NB4 (cell line): ENCODE measurements at regions not wholly inside any gene's neighbourhood (a gene's known extent, or its start where the extent isn't known, plus 50 kb on each side); places are given as distances from the start of the nearest gene placed in this dataset.

ENCODE experiments used
- DNase-seq: peaks from one replicate; pipeline ENCODE4 v3.0.0; 2010; ENCODE audit warnings: low read depth
- H3K4me3 ChIP-seq: one replicate; pipeline ENCODE4 v1.5.1; 2011; ENCODE audit warnings: mild to moderate bottlenecking, low read depth, low read length, moderate library complexity
- MYC ChIP-seq: IDR thresholded peaks from 2 replicates; pipeline ENCODE4 v1.6.1; 2011; ENCODE audit warnings: low read depth, low read length
- POLR2A ChIP-seq: IDR thresholded peaks from 2 replicates; pipeline ENCODE4 v1.6.1; 2011; ENCODE audit warnings: mild to moderate bottlenecking; ENCODE audit not compliant: insufficient read length; ENCODE audit errors: extremely low read depth
- TF ChIP-seq, protein P1 (sequence below): IDR thresholded peaks from one replicate; pipeline ENCODE4 v1.5.1; 2012; ENCODE audit warnings: low read depth, low read length
- TF ChIP-seq, protein P2 (sequence below): IDR thresholded peaks from 2 replicates; pipeline ENCODE4 v1.6.1; 2011; ENCODE audit warnings: low read depth, low read length

DNA sequence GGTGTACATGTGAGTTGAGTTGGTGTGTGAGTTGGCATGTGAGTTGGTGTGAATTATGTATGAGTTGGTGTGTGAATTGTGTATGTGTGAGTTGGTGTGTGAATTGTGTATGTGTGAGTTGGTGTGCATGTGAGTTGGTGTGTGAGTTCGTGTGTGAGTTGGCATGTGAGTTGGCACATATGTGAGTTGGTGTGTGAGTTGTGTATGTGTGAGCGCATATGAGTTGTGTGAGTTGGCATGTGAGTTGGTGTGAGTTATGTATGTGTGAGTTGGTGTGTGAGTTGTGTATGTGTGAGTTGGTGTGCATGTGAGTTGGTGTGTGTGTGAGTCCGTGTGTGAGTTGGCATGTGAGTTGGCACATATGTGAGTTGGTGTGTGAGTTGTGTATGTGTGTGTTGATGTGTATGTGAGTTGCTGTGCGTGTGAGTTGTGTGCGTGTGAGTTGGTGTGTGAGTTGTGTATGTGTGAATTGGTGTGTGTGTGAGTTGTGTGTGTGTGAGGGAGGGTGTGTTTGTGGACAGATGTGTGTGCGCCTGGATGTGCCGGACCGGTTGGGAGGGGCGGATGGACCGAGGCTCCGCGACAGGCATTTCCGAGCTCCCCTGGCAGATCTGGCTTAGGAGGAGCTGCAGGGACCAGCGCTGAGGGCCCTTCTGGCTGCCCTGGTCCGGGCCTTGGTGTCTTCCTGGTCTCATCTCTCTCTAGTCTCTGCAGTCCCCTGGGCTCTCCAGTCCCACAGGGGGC, 162.5 kb upstream of the IER5L start:
- DNase-seq = no peak
- TF ChIP-seq, protein P1, sequence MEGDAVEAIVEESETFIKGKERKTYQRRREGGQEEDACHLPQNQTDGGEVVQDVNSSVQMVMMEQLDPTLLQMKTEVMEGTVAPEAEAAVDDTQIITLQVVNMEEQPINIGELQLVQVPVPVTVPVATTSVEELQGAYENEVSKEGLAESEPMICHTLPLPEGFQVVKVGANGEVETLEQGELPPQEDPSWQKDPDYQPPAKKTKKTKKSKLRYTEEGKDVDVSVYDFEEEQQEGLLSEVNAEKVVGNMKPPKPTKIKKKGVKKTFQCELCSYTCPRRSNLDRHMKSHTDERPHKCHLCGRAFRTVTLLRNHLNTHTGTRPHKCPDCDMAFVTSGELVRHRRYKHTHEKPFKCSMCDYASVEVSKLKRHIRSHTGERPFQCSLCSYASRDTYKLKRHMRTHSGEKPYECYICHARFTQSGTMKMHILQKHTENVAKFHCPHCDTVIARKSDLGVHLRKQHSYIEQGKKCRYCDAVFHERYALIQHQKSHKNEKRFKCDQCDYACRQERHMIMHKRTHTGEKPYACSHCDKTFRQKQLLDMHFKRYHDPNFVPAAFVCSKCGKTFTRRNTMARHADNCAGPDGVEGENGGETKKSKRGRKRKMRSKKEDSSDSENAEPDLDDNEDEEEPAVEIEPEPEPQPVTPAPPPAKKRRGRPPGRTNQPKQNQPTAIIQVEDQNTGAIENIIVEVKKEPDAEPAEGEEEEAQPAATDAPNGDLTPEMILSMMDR = no peak
- TF ChIP-seq, protein P2, sequence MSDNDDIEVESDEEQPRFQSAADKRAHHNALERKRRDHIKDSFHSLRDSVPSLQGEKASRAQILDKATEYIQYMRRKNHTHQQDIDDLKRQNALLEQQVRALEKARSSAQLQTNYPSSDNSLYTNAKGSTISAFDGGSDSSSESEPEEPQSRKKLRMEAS = no peak
- TF ChIP-seq POLR2A (no peak), MYC (no peak)
- H3K4me3 ChIP-seq = no peak overlapping the region

GRCh38 chr9:129339539-129340157, 161.6 kb upstream of the IER5L start:
- TF ChIP-seq POLR2A (no peak), MYC (no peak)
- TF ChIP-seq, protein P2 = no peak
- TF ChIP-seq, protein P1 = no peak
- no peak overlapping the region for H3K4me3 ChIP-seq

GRCh38 chr9:129338724-129339430, 160.8 kb upstream of the IER5L start:
- TF ChIP-seq, protein P2 = no peak
- TF ChIP-seq, protein P1 = no peak
- TF ChIP-seq POLR2A = no peak
- no peak for TF ChIP-seq MYC
- H3K4me3 ChIP-seq = no peak overlapping the region
- DNase-seq = no peak

More at GRCh38 chr9:129339539-129340157, 161.6 kb upstream of the IER5L start:
- DNase-seq = no peak

GRCh38 chr9:129337336-129338140, 159.5 kb upstream of the IER5L start:
- H3K4me3 ChIP-seq = no peak overlapping the region
- TF ChIP-seq, protein P2 = no peak
- TF ChIP-seq, protein P1 = no peak
- TF ChIP-seq POLR2A (no peak), MYC (no peak)
- no peak for DNase-seq

DNA sequence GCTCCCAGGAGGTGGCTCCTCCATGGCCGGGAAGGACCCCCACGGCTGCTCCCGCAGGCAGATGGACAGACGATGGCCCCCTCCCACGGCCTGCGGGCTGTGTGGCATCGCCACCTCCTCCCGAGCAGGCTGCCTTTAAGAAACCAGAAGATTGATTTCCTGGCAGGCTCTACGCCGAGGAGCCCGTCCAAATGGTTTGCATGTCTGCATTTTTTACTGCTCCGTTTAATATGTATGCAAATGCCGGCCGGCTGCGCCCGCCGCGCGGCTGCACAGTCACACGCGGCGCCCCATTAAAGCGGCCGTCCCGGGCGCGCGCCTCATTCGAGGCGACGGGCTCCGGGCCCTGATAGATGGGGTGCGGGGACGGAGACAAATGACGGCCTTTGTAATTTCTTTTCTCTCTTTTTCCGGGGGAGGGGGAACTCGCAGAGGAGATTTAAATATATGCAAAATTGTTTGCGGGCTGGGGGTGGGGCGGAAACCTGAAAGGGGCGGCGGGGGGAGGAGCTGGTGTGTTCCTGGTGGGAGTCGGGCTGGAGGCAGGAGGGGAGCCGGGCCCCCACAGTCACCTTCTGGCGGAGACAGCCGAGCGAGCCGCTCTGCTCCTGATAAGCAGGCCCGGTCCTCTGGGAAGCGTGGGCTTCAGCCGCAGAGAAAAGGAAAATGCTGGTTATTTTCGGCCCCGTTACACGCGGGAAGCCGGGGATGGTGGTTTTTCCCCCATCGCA, 158.7 kb upstream of the IER5L start:
- no peak overlapping the region for H3K4me3 ChIP-seq
- no peak for DNase-seq
- TF ChIP-seq POLR2A (no peak), MYC (no peak)
- TF ChIP-seq, protein P2 = no peak
- TF ChIP-seq, protein P1 = no peak
